ENCODE measurements at regions not wholly inside any gene's neighbourhood (a gene's known extent, or its start where the extent isn't known, plus 50 kb on each side); places are given as distances from the start of the nearest gene placed in this dataset.

DNA sequence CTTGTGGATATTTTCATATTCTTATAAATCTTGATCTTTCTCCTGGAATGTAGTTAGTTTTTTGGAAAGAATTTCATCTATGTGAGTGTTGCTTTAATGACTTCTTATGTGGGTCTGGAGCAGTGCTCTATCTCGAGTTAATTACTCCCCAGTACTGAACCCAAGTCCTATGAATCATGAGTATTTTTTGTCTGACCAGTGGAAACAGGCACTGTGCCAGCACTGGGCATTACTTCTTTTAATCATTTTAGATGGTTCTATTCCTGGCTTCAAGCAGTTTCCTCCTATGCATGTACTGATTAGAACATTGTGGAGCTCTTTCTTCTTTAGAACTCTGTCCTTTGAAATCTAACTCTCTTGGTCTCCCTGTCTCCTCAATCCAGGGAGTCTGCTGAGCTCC is 466.3 kb downstream of the PCDH17 start:
- Histone ChIP-seq H3K27ac (no peak overlapping the region), H3K4me3 (no peak overlapping the region), H3K27me3 (ENCODE audit: insufficient read depth in 3 of 3, low read length in 2 of 3) (no peaks in the 10 kb centered on the region), H3K9me3 (peaks cover 5% of the 10 kb centered on the region), H3K36me3 (ENCODE audit: insufficient read depth in 1 of 2, low read depth in 1 of 2) (no peaks in the 10 kb centered on the region), H3K4me1 (no peaks in the 10 kb centered on the region)
- no peak for DNase-seq
- TF ChIP-seq CTCF (IDR thresholded peaks at IDR 0.05), result no peak
- 52 to 70% (median 55%) methylated on average over 1 of the region's 1 CpG for WGBS, 3 donors
- intact Hi-C loops (cut with DNase I), result no loop called here
- ATAC-seq, result no peak

GRCh38 chr13:58119351-58119750 is 487.8 kb downstream of the PCDH17 start:
- no peak for DNase-seq
- Histone ChIP-seq H3K4me3 (no peak overlapping the region), H3K4me1 (no peaks in the 10 kb centered on the region), H3K27ac (no peak overlapping the region), H3K9me3 (no peaks in the 10 kb centered on the region), H3K36me3 (ENCODE audit: insufficient read depth in 1 of 2, low read depth in 1 of 2) (no peaks in the 10 kb centered on the region), H3K27me3 (ENCODE audit: insufficient read depth in 3 of 3, low read length in 2 of 3) (no peaks in the 10 kb centered on the region)
- intact Hi-C loops (cut with DNase I), result no loop called here
- ATAC-seq, result no peak
- no peak for TF ChIP-seq CTCF (IDR thresholded peaks at IDR 0.05)
- WGBS, 3 donors, result 25 to 48% (median 28%) methylated on average over 1 of the region's 1 CpG

DNA sequence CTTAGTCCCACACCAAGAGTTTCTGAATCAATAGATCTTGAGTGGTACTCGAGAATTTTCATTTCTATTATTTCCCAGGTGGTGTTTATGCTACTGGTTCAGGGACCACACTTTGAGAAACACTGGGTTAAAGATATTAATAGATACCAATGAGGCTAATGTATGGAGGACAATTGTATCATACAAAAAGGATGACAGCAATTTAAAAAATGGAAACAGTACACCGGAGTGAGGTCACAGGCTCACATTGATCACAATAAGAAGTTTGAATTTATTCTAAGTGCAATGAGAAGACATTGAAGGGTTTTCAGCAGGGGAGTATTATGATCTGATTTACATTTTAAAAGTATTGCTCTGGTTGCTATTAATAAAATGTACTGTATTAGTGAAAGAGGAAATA is 488.3 kb downstream of the PCDH17 start:
- TF ChIP-seq CTCF (IDR thresholded peaks at IDR 0.05), result no peak
- H3K4me3 ChIP-seq, result no peak overlapping the region
- ATAC-seq, result no peak
- no peaks in the 10 kb centered on the region for H3K36me3 ChIP-seq (ENCODE audit: insufficient read depth in 1 of 2, low read depth in 1 of 2)
- no peak overlapping the region for H3K27ac ChIP-seq
- H3K9me3 ChIP-seq, result no peaks in the 10 kb centered on the region
- H3K4me1 ChIP-seq, result no peaks in the 10 kb centered on the region
- no peak for DNase-seq
- intact Hi-C loops (cut with DNase I), result no loop called here
- 59 to 61% (median 60%) methylated on average over 2 of the region's 2 CpGs for WGBS, 3 donors
- no peaks in the 10 kb centered on the region for H3K27me3 ChIP-seq (ENCODE audit: insufficient read depth in 3 of 3, low read length in 2 of 3)

DNA sequence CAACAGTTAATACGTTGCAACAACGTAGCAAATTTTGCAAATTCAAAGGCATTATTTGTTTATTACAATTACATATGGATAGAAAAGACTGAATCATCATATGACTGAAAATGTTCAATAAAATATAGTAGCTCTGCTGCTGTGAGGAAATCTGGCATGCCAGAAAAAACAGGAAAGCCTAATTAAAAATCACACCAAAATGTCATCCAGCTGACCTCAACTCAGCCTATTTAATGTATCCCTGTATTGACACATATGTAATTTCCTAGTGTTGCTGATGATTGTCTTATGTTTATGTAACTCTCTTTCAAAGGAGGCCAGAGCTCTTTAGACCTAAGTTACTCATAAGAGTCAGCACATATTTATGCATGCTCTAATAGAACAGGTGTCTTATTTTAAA is 495.0 kb downstream of the PCDH17 start:
- Histone ChIP-seq H3K27me3 (ENCODE audit: insufficient read depth in 3 of 3, low read length in 2 of 3) (no peaks in the 10 kb centered on the region), H3K9me3 (peaks cover 2% of the 10 kb centered on the region), H3K4me1 (no peaks in the 10 kb centered on the region), H3K27ac (no peak overlapping the region), H3K36me3 (ENCODE audit: insufficient read depth in 1 of 2, low read depth in 1 of 2) (no peaks in the 10 kb centered on the region), H3K4me3 (no peak overlapping the region)
- 70 to 76% (median 72%) methylated on average over 2 of the region's 2 CpGs for WGBS, 3 donors
- DNase-seq, result no peak
- no peak for ATAC-seq
- TF ChIP-seq CTCF (IDR thresholded peaks at IDR 0.05), result no peak
- intact Hi-C loops (cut with DNase I), result no loop called here

- 62 to 73% (median 62%) methylated on average over 3 of the region's 3 CpGs for WGBS, 3 donors
- ATAC-seq, result no peak
- intact Hi-C loops (cut with DNase I), result no loop called here
Measured at GRCh38 chr13:58134012-58134411, 502.5 kb downstream of the PCDH17 start.

More at GRCh38 chr13:58134012-58134411, 502.5 kb downstream of the PCDH17 start:
- Histone ChIP-seq H3K4me3 (no peak overlapping the region), H3K27ac (no peak overlapping the region), H3K36me3 (ENCODE audit: insufficient read depth in 1 of 2, low read depth in 1 of 2) (no peaks in the 10 kb centered on the region), H3K27me3 (ENCODE audit: insufficient read depth in 3 of 3, low read length in 2 of 3) (no peaks in the 10 kb centered on the region), H3K4me1 (no peaks in the 10 kb centered on the region), H3K9me3 (no peaks in the 10 kb centered on the region)
- no peak for TF ChIP-seq CTCF (IDR thresholded peaks at IDR 0.05)
- no peak for DNase-seq

Measured in psoas muscle (tissue), 7 donors.